H1 (cell line): ENCODE measurements at regions not wholly inside any gene's neighbourhood (a gene's known extent, or its start where the extent isn't known, plus 50 kb on each side); places are given as distances from the start of the nearest gene placed in this dataset.

ENCODE experiments used
- BCL11A ChIP-seq, 2 experiments: IDR thresholded peaks; one replicate each; pipeline ENCODE4 v1.6.1; 2011; ENCODE audit warnings: low read depth in 2 of 2, low read length in 2 of 2, mild to moderate bottlenecking in 2 of 2
- EGR1 ChIP-seq: IDR thresholded peaks from 2 replicates; pipeline ENCODE4 v1.6.1; 2011; ENCODE audit warnings: low read depth, low read length, borderline replicate concordance
- KDM4A ChIP-seq: IDR thresholded peaks from one replicate; pipeline ENCODE4 v1.7.1; 2012; ENCODE audit warnings: low read depth, mild to moderate bottlenecking, moderate library complexity, low read length, inconsistent platforms; ENCODE audit not compliant: severe bottlenecking
- RNF2 ChIP-seq: fragments of 200-900, 300-1000 bp; sonication (generic); IDR thresholded peaks from 2 replicates; pipeline ENCODE4 v1.7.1; 2016; ENCODE audit warnings: borderline replicate concordance, low read depth, mild to moderate bottlenecking, antibody characterized with exemption, low read length; ENCODE audit not compliant: poor library complexity, severe bottlenecking; ENCODE audit errors: missing control alignments
- TF ChIP-seq, protein P1 (sequence below), 3 experiments: IDR thresholded peaks; 1 replicate in 2 of 3; 2 replicates in 1 of 3; pipeline versions ENCODE4 v1.5.1 to v1.6.1; 2011; ENCODE audit warnings: low read length in 3 of 3, mild to moderate bottlenecking in 3 of 3, inconsistent platforms in 2 of 3, low read depth in 1 of 3, moderate library complexity in 1 of 3; ENCODE audit not compliant: insufficient read depth in 1 of 3; ENCODE audit errors: control extremely low read depth in 1 of 3

DNA sequence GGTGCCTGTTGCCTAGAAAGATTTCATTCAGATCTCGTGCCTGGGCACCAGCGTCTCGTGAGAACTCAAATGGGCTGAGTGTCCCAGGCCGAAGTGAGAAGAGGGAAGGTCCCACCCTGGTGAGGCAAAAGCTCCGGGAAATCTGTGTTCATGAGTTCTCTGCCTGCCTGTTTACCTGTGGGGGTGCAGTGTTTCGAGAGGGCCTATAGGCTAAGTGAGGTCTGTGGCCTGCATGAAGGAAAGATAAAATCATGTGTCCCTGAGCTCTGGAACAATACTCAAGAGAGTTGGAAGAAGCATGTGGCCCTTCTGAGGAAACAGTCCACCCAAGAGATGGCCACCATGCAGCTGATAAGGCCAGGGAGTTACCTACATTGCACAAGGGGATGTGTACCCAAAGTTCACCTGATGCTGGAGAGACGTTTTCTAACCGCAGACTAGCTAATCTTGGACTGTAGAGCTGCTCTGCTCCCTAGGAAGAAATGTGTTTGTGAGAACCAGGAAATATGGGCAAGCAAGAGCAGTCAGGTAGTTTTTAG, 63.5 kb upstream of the ST3GAL5 start (continued):
- TF ChIP-seq KDM4A: no peak
- TF ChIP-seq, protein P1, sequence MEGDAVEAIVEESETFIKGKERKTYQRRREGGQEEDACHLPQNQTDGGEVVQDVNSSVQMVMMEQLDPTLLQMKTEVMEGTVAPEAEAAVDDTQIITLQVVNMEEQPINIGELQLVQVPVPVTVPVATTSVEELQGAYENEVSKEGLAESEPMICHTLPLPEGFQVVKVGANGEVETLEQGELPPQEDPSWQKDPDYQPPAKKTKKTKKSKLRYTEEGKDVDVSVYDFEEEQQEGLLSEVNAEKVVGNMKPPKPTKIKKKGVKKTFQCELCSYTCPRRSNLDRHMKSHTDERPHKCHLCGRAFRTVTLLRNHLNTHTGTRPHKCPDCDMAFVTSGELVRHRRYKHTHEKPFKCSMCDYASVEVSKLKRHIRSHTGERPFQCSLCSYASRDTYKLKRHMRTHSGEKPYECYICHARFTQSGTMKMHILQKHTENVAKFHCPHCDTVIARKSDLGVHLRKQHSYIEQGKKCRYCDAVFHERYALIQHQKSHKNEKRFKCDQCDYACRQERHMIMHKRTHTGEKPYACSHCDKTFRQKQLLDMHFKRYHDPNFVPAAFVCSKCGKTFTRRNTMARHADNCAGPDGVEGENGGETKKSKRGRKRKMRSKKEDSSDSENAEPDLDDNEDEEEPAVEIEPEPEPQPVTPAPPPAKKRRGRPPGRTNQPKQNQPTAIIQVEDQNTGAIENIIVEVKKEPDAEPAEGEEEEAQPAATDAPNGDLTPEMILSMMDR (IDR thresholded peaks at IDR 0.05; ENCODE audit: control extremely low read depth in 1 of 3, insufficient read depth in 1 of 3, low read depth in 1 of 3, low read length in 3 of 3): no peak
- no peak for TF ChIP-seq BCL11A (IDR thresholded peaks at IDR 0.05; ENCODE audit: low read depth in 2 of 2, low read length in 2 of 2)
- TF ChIP-seq EGR1: no peak
- no peak for TF ChIP-seq RNF2
